Epithelial cell of esophagus (primary cell): ENCODE measurements at regions not wholly inside any gene's neighbourhood (a gene's known extent, or its start where the extent isn't known, plus 50 kb on each side); places are given as distances from the start of the nearest gene placed in this dataset.

ENCODE experiments used
- DNase-seq: peaks from one replicate; pipeline ENCODE4 v3.0.0; 2010; ENCODE audit warnings: low read depth
- H3K4me3 ChIP-seq: 2 replicates; pipeline ENCODE4 v1.5.1; 2011; ENCODE audit warnings: mild to moderate bottlenecking, low read length, control low read depth
- TF ChIP-seq, protein P1 (sequence below): IDR thresholded peaks from 2 replicates; pipeline ENCODE4 v1.5.1; 2011; ENCODE audit warnings: low read depth, mild to moderate bottlenecking, low read length, control low read depth, inconsistent platforms; ENCODE audit not compliant: insufficient read depth; ENCODE audit errors: missing control alignments

DNA sequence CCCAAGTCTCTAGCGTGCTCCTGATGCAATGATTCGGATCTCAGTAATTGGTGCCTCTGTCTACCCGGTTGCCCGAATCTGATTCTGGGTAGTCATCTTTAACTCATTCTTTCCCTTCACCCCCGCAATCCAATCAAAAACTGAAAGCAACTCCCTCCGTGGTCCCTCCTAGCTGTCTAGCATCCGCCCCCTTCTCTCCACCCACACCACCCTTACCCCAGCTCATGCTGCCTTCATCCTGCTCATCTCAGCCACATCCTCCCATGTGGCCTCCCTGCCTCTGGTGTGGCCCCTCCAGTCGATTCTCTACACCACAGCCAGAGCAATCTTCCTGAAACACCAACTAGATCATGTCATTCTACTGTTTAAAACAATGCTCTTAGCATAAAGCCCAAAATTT lies 62.3 kb downstream of the TTC32 start:
- TF ChIP-seq, protein P1, sequence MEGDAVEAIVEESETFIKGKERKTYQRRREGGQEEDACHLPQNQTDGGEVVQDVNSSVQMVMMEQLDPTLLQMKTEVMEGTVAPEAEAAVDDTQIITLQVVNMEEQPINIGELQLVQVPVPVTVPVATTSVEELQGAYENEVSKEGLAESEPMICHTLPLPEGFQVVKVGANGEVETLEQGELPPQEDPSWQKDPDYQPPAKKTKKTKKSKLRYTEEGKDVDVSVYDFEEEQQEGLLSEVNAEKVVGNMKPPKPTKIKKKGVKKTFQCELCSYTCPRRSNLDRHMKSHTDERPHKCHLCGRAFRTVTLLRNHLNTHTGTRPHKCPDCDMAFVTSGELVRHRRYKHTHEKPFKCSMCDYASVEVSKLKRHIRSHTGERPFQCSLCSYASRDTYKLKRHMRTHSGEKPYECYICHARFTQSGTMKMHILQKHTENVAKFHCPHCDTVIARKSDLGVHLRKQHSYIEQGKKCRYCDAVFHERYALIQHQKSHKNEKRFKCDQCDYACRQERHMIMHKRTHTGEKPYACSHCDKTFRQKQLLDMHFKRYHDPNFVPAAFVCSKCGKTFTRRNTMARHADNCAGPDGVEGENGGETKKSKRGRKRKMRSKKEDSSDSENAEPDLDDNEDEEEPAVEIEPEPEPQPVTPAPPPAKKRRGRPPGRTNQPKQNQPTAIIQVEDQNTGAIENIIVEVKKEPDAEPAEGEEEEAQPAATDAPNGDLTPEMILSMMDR, result no peak
- H3K4me3 ChIP-seq, result no peak overlapping the region
- DNase-seq, result no peak

DNA sequence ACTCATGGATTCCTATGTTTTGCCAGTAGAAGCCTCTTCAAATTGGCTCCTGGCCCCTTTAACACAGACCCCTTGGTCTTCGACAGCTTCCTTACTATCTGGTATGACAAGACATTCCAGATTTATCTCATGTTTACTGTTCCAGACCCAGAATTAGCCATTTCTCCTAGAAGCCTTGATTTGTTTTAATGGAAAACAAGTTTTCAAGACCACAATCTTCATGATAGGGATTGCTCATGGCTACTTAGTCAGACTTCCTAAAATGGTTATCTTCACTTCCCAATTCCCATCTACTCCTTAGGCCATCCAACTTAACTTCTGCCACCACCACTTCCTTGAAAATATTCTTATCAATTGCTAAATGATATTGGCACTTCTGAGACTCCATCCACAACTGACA lies 63.2 kb downstream of the TTC32 start:
- H3K4me3 ChIP-seq, result no peak overlapping the region
- TF ChIP-seq, protein P1, result no peak
- no peak for DNase-seq

DNA sequence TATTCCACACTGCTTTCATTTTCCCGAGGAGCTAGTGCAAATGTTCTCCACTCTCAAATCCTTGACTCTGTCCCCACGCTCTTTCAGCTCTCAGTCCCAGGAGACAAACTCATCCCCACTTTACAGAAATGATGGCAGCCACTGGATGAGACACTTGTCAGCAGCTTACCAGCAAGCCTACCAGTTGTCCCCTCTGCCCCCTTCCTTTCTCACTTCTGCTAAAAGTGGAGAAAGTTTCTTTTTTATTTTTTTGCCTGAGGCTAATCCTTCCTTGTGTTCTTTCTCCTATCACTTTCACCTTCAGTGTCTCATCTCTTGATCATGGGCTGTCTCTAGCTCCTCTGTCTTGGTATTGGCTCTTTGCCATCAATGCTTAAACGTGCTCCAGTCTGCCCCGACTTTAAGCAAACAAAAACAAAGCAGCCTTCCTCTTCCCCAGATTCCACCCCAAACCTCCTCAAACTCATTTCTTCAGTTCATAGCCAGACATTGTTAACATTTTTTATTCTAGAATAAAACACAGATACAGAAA lies 64.5 kb downstream of the TTC32 start:
- TF ChIP-seq, protein P1, result no peak
- DNase-seq, result peak; percentile 39

GRCh38 chr2:19835781-19836281 lies 66.0 kb downstream of the TTC32 start:
- no peak overlapping the region for H3K4me3 ChIP-seq
- no peak for DNase-seq
- TF ChIP-seq, protein P1, result no peak

More for the DNA sequence above, 64.5 kb downstream of the TTC32 start:
- no peak overlapping the region for H3K4me3 ChIP-seq

- TF ChIP-seq, protein P1, result no peak
- DNase-seq, result no peak
- no peak overlapping the region for H3K4me3 ChIP-seq
Observed at GRCh38 chr2:19833978-19834377, 67.8 kb downstream of the TTC32 start.

- DNase-seq, result no peak
- no peak overlapping the region for H3K4me3 ChIP-seq
- TF ChIP-seq, protein P1, result no peak
Observed at GRCh38 chr2:19829672-19830071, 72.1 kb downstream of the TTC32 start.

DNA sequence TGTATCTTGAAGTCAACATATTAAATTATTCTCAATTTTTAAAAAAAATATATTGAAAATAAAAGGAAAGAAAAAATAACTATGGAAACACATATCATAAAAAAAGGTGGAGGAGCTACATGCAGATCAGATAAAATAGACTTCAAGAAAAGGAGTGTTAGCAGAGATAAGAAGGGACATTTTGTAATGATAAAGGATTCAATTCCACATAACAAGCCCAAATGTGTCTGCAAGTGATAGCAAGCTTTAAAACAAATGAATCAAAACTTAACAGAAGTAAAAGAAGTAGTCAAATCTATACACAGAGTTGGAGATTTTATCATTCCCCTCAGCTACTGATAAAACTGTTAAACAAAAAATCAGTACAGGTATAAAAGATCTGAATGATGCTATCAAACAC lies 74.9 kb downstream of the TTC32 start:
- TF ChIP-seq, protein P1, result no peak
- DNase-seq, result no peak
- H3K4me3 ChIP-seq, result no peak overlapping the region
